ENCODE measurements at regions not wholly inside any gene's neighbourhood (a gene's known extent, or its start where the extent isn't known, plus 50 kb on each side); places are given as distances from the start of the nearest gene placed in this dataset.

- peaks cover 0 to 2% (median 0%) of the 10 kb centered on the region in 3 donors for H3K27me3 Mint-ChIP-seq (ENCODE audit: low read depth in 3 of 3)
- intact Hi-C loops (cut with micrococcal nuclease): no loop called here
- no peaks in the 10 kb centered on the region for H3K36me3 Mint-ChIP-seq
Observed at GRCh38 chr9:8078641-8079140, 279.1 kb upstream of the DMAC1 start.

GRCh38 chr9:8074713-8075286 lies 275.2 kb upstream of the DMAC1 start:
- Histone ChIP-seq H3K79me2 (ENCODE audit: insufficient read depth, low read length) (no peaks in the 10 kb centered on the region), H3K27me3 (ENCODE audit: control insufficient read depth in 2 of 2, insufficient read depth in 2 of 2, low read length in 2 of 2) (no peaks in the 10 kb centered on the region), H3K4me3 (replicated peaks in 1 of 3; ENCODE audit: low read depth in 2 of 3, low read length in 3 of 3) (no peak overlapping the region), H3K9ac (ENCODE audit: insufficient read depth, low read length, poor library complexity, severe bottlenecking) (no peak overlapping the region), H3K27ac (ENCODE audit: low read depth in 1 of 2, low read length in 2 of 2) (no peak overlapping the region), H4K20me1 (ENCODE audit: insufficient read depth, low read length) (no peaks in the 10 kb centered on the region), H3K4me2 (replicated peaks; ENCODE audit: extremely low read depth, low read length, poor library complexity, severe bottlenecking) (no peak overlapping the region), H3K4me1 (ENCODE audit: control insufficient read depth in 1 of 2, insufficient read depth in 2 of 2, low read length in 2 of 2) (no peaks in the 10 kb centered on the region), H3K36me3 (replicated peaks in 1 of 2; ENCODE audit: control insufficient read depth in 1 of 2, insufficient read depth in 2 of 2, low read length in 2 of 2) (no peaks in the 10 kb centered on the region), H2AFZ (ENCODE audit: insufficient read depth, low read depth, low read length, poor library complexity, severe bottlenecking) (no peak overlapping the region), H3K9me3 (replicated peaks in 1 of 2; ENCODE audit: control insufficient read depth in 1 of 2, insufficient read depth in 1 of 2, low read length in 2 of 2) (no peaks in the 10 kb centered on the region)
- Mint-ChIP-seq H3K4me1 (no peaks in the 10 kb centered on the region), H3K9me3 (peaks cover 0 to 4% (median 1%) of the 10 kb centered on the region in 7 donors), H3K27me3 (ENCODE audit: low read depth in 3 of 3) (peaks cover 0 to 2% (median 1%) of the 10 kb centered on the region in 3 donors), H3K27ac (no peak overlapping the region), H3K36me3 (no peaks in the 10 kb centered on the region), H3K4me3 (no peak overlapping the region)
- no peak for TF ChIP-seq CTCF (IDR thresholded peaks at IDR 0.05)
- intact Hi-C loops (cut with micrococcal nuclease): no loop called here
- DNase-seq: no peak
- 89% methylated on average over 3 of the region's 6 CpGs for WGBS (ENCODE audit: insufficient coverage)

More at GRCh38 chr9:8078641-8079140, 279.1 kb upstream of the DMAC1 start:
- Histone ChIP-seq H3K9me3 (replicated peaks in 1 of 2; ENCODE audit: control insufficient read depth in 1 of 2, insufficient read depth in 1 of 2, low read length in 2 of 2) (no peaks in the 10 kb centered on the region), H3K27me3 (ENCODE audit: control insufficient read depth in 2 of 2, insufficient read depth in 2 of 2, low read length in 2 of 2) (no peaks in the 10 kb centered on the region), H3K4me3 (replicated peaks in 1 of 3; ENCODE audit: low read depth in 2 of 3, low read length in 3 of 3) (no peak overlapping the region), H3K27ac (ENCODE audit: low read depth in 1 of 2, low read length in 2 of 2) (no peak overlapping the region), H3K79me2 (ENCODE audit: insufficient read depth, low read length) (no peaks in the 10 kb centered on the region), H3K9ac (ENCODE audit: insufficient read depth, low read length, poor library complexity, severe bottlenecking) (no peak overlapping the region), H3K4me1 (ENCODE audit: control insufficient read depth in 1 of 2, insufficient read depth in 2 of 2, low read length in 2 of 2) (no peaks in the 10 kb centered on the region), H2AFZ (ENCODE audit: insufficient read depth, low read depth, low read length, poor library complexity, severe bottlenecking) (no peak overlapping the region), H3K36me3 (replicated peaks in 1 of 2; ENCODE audit: control insufficient read depth in 1 of 2, insufficient read depth in 2 of 2, low read length in 2 of 2) (no peaks in the 10 kb centered on the region), H3K4me2 (replicated peaks; ENCODE audit: extremely low read depth, low read length, poor library complexity, severe bottlenecking) (no peak overlapping the region), H4K20me1 (ENCODE audit: insufficient read depth, low read length) (no peaks in the 10 kb centered on the region)
- Mint-ChIP-seq H3K4me1 (no peaks in the 10 kb centered on the region), H3K9me3 (peaks cover 0 to 10% (median 5%) of the 10 kb centered on the region in 7 donors), H3K27ac (no peak overlapping the region), H3K4me3 (no peak overlapping the region)
- no peak for DNase-seq
- 100% methylated on average over 4 of the region's 7 CpGs for WGBS (ENCODE audit: insufficient coverage)
- TF ChIP-seq CTCF (IDR thresholded peaks at IDR 0.05): no peak
